ENCODE measurements at regions not wholly inside any gene's neighbourhood (a gene's known extent, or its start where the extent isn't known, plus 50 kb on each side); places are given as distances from the start of the nearest gene placed in this dataset.

- TF ChIP-seq POLR2AphosphoS5 (IDR thresholded peaks at IDR 0.05; ENCODE audit: insufficient read depth, low read depth, low read length) (no peak), EZH2 (IDR thresholded peaks at IDR 0.05; ENCODE audit: borderline replicate concordance, low read depth, low read length, severe bottlenecking) (no peak), GATA2 (IDR thresholded peaks at IDR 0.05; ENCODE audit: insufficient read depth, insufficient read length, low read depth, low read length) (no peak), MYC (IDR thresholded peaks at IDR 0.05; ENCODE audit: low read depth, low read length) (no peak), FOS (IDR thresholded peaks at IDR 0.05; ENCODE audit: borderline replicate concordance, insufficient read depth, low read length) (no peak), POLR2A (IDR thresholded peaks at IDR 0.05; ENCODE audit: low read depth, low read length) (no peak), JUN (IDR thresholded peaks at IDR 0.05; ENCODE audit: borderline replicate concordance, insufficient read depth, insufficient read length, low read depth) (no peak), MAX (IDR thresholded peaks at IDR 0.05; ENCODE audit: insufficient read depth, insufficient read length) (no peak), CTCF (IDR thresholded peaks at IDR 0.05; ENCODE audit: extremely low read depth in 1 of 2, insufficient read depth in 1 of 2, low read depth in 1 of 2, low read length in 2 of 2) (no peak)
- DNase-seq (ENCODE audit: low read depth, low spot score) = no peak
- intact Hi-C loops (cut with micrococcal nuclease) = loop anchor here (10.0 kb wide), 1 partner anchor 1123 kb away; no protein-coding TSS in a partner anchor
- no peaks in the 10 kb centered on the region for H4K20me1 ChIP-seq (replicated peaks; ENCODE audit: control insufficient read depth, extremely low read depth, insufficient read depth, low read length)
- CTCF ChIA-PET = interaction anchor here (1.0 kb wide), 2 partner anchors 12 to 36 kb away, joined by 3 read pairs; no protein-coding TSS in a partner anchor
- no peak overlapping the region for H2AFZ ChIP-seq (ENCODE audit: low read depth, low read length)
- no peak overlapping the region for H3K27ac ChIP-seq (ENCODE audit: insufficient read depth, low read depth, low read length)
- H3K4me1 ChIP-seq (ENCODE audit: control insufficient read depth, extremely low read depth, insufficient read depth, low read length) = no peaks in the 10 kb centered on the region
- H3K9me3 ChIP-seq (replicated peaks; ENCODE audit: control insufficient read depth, insufficient read depth, low read length) = no peaks in the 10 kb centered on the region
- no peak overlapping the region for H3K9ac ChIP-seq (replicated peaks; ENCODE audit: extremely low read depth, insufficient read depth, low read length)
- dilution Hi-C loops (cut with MboI; ENCODE audit: extremely low pct_ligation_motif_present, low sequenced_read_pairs) = no loop called here
- no peak overlapping the region for H3K4me3 ChIP-seq (replicated peaks in 1 of 3; ENCODE audit: insufficient read depth in 1 of 3, low read depth in 1 of 3, low read length in 3 of 3)
- no peak overlapping the region for H3K4me2 ChIP-seq (ENCODE audit: insufficient read depth, low read length)
- no peak for FAIRE-seq
- H3K9me1 ChIP-seq (replicated peaks; ENCODE audit: control insufficient read depth, extremely low read depth, insufficient read depth, low read length) = no peaks in the 10 kb centered on the region
- POLR2A ChIA-PET = no interaction called here
- no peaks in the 10 kb centered on the region for H3K27me3 ChIP-seq (ENCODE audit: control insufficient read depth in 2 of 2, insufficient read depth in 2 of 2, low read length in 2 of 2)
- H3K36me3 ChIP-seq (ENCODE audit: control insufficient read depth in 2 of 2, extremely low read depth in 1 of 2, insufficient read depth in 2 of 2, low read length in 2 of 2) = no peaks in the 10 kb centered on the region
- BruUV-seq (replicated peaks) = no TSS peak
- H3K79me2 ChIP-seq (ENCODE audit: control insufficient read depth, insufficient read depth, low read length) = no peaks in the 10 kb centered on the region
These were observed 1218.7 kb downstream of the EFNA5 start for GRCh38 chr5:106451998-106452397.

Data from endothelial cell of umbilical vein (primary cell).